ENCODE measurements at regions not wholly inside any gene's neighbourhood (a gene's known extent, or its start where the extent isn't known, plus 50 kb on each side); places are given as distances from the start of the nearest gene placed in this dataset.

DNA sequence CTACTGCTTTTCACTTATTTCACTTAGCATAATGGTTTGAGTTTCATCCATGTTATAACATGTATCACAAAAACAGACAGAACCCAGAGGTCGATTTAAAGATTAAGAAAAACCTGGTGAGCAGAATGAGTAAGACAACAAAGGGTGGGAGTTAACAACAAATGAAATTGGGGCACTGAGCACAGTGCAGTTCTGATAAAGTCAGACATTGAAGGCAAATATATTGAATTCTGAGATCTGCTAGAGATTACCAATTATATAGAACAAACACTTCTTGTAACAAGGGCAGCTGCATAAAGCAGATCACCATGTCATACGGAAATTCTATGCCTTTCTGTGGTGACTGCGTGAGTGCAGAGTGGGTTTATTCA lies 517.3 kb upstream of the RORB start:
- no peak for TF ChIP-seq CTCF (IDR thresholded peaks at IDR 0.05)
- TF ChIP-seq POLR2A (IDR thresholded peaks at IDR 0.05) = no peak

Measured in testis (tissue), 2 donors.